Left lung (tissue), 4 donors: ENCODE measurements at regions not wholly inside any gene's neighbourhood (a gene's known extent, or its start where the extent isn't known, plus 50 kb on each side); places are given as distances from the start of the nearest gene placed in this dataset.
"Not testable (repeated sequence)": the region's sequence is repeated elsewhere in the genome, so short reads cannot be mapped to it uniquely, and the experiment has no call there.

Experiments used
- ATAC-seq: fragments of 200-7000 bp; cut with Tn5 transposase; one replicate; pipeline ENCODE4 v1.9.1; 2020; ENCODE audit warnings: moderate library complexity
- DNase-seq, 4 donors: peaks; one replicate each; pipeline ENCODE4 v3.0.0-alpha.2; 2013 to 2020
- H3K27ac ChIP-seq, 2 donors: fragments of 200-600 bp; sonication (generic) in 1 of 2; one replicate each; pipeline versions ENCODE4 v1.5.0 to v1.8.0; 2020 to 2021
- H3K27me3 ChIP-seq, 2 donors: fragments of 200-600 bp; sonication (generic) in 1 of 2; one replicate each; pipeline versions ENCODE4 v1.5.0 to v1.8.0; 2020 to 2021
- H3K36me3 ChIP-seq, 2 donors: fragments of 200-600 bp; sonication (generic) in 1 of 2; one replicate each; pipeline versions ENCODE4 v1.5.0 to v1.8.0; 2020 to 2021
- H3K4me1 ChIP-seq, 2 donors: fragments of 200-600 bp; one replicate each; pipeline ENCODE4 v1.8.0; 2021
- H3K4me3 ChIP-seq, 2 donors: fragments of 200-600 bp; sonication (generic) in 1 of 2; one replicate each; pipeline versions ENCODE4 v1.5.0 to v1.8.0; 2020 to 2021; ENCODE audit warnings: mild to moderate bottlenecking in 1 of 2
- H3K9me3 ChIP-seq, 2 donors: fragments of 200-600 bp; sonication (generic) in 1 of 2; one replicate each; pipeline versions ENCODE4 v1.5.0 to v1.8.0; 2020 to 2021
- intact Hi-C, 2 donors: fragments of 100-400 bp; cut with DNase I; formaldehyde crosslinking; loops; one replicate each; pipeline versions ENCODE4 v1.11.2 to v1.14.2; 2022
- TF ChIP-seq, protein P1 (sequence below), 2 donors: fragments of 200-600 bp; sonication (generic) in 1 of 2; IDR thresholded peaks; one replicate each; pipeline versions ENCODE4 v1.5.0 to v1.8.0; 2021; ENCODE audit warnings: antibody characterized with exemption in 2 of 2
- donor health status: DM: no; HTN: yes; CAD: no.
- donor health status: DM: no; HTN: no; CAD: no.

DNA sequence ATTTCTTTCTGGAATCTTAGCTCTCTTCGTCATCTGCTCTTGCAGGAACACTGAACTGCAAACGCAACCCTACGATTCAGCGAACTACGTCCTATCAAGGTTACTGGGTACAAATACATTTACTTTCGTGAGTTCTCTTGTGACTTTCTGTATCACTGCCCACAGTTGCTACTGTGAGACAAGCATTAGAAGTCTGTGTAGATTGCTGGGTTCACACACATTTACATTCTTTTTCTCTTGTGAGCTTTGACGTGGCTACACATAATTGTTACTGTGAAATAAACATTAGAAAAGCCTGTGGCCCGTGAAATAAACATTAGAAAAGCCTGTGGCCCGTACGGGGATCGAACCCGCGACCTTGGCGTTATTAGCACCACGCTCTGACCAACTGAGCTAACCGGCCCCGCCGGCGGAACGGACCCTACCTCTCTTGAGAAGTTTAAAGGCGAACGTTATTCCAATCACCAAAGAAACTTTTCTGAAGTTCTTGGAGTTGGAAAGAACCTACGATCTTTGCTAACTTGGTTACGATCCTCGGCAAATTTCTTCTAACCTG is 61.2 kb upstream of the ZNF322 start:
- H3K27me3 ChIP-seq, ATAC-seq, H3K4me1 ChIP-seq, H3K27ac ChIP-seq, H3K4me3 ChIP-seq, H3K9me3 ChIP-seq, DNase-seq, intact Hi-C loops, H3K36me3 ChIP-seq: not testable (repeated sequence)

DNA sequence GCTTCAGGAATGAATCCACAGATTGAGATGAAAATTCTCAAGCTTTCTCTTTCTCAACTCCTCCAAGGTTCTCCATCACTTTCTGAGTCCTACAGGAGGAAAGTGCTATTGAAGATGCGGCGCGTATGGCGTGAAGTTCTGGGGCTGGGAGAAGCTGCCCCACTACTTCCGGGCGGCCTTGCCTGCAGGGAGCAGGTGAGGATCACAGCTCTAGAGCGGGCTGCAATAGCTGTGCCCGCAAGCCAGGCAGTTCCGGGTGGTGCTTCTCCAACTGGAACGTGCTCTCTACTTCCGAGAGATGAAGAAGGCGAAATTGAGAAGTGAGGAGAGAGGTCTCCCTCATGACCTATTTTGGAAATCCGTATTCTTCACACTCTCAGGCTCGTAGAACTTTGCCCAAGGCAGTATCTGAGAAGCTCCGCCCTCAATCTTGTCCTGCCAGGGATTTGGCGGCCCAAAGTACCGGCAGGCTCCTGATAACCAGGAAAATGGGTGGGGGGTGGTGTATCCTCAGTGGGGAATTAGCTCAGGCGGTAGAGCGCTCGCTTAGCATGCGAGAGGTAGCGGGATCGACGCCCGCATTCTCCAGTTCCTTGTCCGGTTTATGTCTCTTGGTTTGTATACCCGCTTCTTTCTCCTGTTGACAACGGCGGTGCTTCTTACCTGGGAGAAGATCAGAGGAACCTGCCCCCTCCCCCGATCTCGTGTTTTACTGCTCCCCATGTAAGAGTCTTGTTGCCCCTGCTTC is 70.6 kb upstream of the ZNF322 start:
- H3K4me1 ChIP-seq, H3K27me3 ChIP-seq, H3K36me3 ChIP-seq, DNase-seq, intact Hi-C loops, H3K4me3 ChIP-seq, H3K9me3 ChIP-seq, ATAC-seq, H3K27ac ChIP-seq: not testable (repeated sequence)

DNA sequence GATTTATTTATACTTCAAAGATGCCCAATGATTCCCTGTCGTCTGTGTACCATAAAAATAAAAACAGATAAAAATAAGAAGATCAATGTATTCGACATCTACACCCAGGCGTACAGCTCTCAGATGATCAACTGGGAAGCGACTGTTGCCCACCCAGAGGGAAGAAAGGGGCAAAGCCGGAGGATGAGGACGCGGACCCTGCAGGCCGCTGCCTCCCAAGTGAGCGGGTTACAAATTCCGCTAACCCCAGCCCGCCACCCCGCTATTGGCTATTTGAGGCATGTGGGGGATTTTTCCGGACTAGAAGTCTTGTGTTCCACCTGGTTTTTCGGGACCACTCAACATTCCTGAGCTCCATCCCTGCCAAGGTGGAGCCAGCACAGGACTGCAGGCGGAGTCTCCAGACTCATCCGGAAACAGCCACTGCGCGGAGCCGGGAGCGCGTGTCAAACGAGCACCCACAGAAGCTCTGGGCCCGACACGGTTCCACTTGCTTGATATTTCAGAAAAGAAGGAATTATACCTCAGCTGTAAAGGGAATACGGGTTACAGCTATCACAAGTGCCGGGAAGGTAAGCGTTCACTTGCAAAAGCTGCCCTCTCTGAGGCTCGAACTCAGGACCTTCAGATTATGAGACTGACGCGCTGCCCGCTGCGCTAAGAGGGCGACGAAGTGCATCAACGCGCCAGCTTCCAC is 75.4 kb upstream of the ZNF322 start:
- DNase-seq, H3K4me1 ChIP-seq, H3K9me3 ChIP-seq, H3K27me3 ChIP-seq, H3K36me3 ChIP-seq, H3K27ac ChIP-seq, intact Hi-C loops, H3K4me3 ChIP-seq, ATAC-seq: not testable (repeated sequence)

DNA sequence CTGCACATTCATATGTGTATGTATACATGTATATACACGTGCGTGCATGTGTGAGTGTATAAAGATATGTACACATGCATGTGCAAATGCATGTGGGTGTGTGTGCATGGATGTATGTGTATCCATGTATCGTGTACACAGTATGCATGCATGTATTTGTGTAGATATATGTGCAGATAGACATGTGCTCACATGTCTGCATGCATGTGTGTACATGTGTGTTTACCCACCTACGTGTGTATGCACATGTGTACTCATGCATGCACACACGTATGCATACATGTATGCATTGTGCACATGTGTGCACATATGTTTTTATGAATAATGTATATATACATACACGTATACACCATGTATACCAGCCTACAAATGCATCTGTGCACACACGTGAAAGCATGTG is 80.3 kb upstream of the ZNF322 start:
- Histone ChIP-seq H3K4me1 (no peaks in the 10 kb centered on the region), H3K36me3 (no peaks in the 10 kb centered on the region), H3K27ac (no peak overlapping the region), H3K27me3 (peaks cover 16 to 33% of the 10 kb centered on the region in 2 donors), H3K9me3 (peaks cover 0 to 13% of the 10 kb centered on the region in 2 donors), H3K4me3 (no peak overlapping the region)
- intact Hi-C loops = no loop called here
- TF ChIP-seq, protein P1, sequence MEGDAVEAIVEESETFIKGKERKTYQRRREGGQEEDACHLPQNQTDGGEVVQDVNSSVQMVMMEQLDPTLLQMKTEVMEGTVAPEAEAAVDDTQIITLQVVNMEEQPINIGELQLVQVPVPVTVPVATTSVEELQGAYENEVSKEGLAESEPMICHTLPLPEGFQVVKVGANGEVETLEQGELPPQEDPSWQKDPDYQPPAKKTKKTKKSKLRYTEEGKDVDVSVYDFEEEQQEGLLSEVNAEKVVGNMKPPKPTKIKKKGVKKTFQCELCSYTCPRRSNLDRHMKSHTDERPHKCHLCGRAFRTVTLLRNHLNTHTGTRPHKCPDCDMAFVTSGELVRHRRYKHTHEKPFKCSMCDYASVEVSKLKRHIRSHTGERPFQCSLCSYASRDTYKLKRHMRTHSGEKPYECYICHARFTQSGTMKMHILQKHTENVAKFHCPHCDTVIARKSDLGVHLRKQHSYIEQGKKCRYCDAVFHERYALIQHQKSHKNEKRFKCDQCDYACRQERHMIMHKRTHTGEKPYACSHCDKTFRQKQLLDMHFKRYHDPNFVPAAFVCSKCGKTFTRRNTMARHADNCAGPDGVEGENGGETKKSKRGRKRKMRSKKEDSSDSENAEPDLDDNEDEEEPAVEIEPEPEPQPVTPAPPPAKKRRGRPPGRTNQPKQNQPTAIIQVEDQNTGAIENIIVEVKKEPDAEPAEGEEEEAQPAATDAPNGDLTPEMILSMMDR (IDR thresholded peaks at IDR 0.05) = no peak
- ATAC-seq (no peak), DNase-seq (no peak)

DNA sequence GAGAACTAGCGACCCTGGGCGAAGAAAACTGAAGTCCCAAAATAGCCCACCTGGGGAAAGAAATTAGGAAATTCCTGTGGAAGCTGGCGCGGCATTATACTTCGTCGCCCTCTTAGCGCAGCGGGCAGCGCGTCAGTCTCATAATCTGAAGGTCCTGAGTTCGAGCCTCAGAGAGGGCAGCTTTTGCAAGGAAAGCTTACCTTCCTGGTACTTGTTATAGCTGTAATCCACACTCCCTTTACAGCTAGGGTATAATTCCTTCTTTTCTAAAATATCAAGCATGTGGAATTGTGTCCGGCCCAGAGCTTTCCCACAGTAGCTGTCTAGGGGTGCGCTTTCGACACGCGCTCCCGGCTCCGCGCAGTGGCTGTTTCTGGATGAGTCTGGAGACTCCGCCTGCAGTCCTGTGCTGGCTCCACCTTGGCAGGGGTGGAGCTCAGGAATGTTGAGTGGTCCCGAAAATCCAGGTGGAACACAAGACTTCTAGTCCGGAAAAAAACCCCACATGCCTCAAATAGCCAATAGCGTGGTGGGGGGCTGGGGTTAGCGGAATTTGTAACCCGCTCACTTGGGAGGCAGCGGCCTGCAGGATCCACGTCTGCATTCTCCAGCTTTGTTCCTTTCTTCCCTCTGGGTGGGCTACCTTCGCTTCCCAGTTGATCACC is 83.7 kb upstream of the ZNF322 start:
- peaks cover 0 to 22% of the 10 kb centered on the region in 2 donors for H3K9me3 ChIP-seq
- DNase-seq (no peak), ATAC-seq (no peak)
- H3K36me3 ChIP-seq = no peaks in the 10 kb centered on the region
- H3K4me1 ChIP-seq = no peaks in the 10 kb centered on the region
- TF ChIP-seq, protein P1 (IDR thresholded peaks at IDR 0.05) = no peak
- peaks cover 39 to 58% of the 10 kb centered on the region in 2 donors for H3K27me3 ChIP-seq
- intact Hi-C loops = no loop called here
- H3K27ac ChIP-seq = no peak overlapping the region
- no peak overlapping the region for H3K4me3 ChIP-seq

DNA sequence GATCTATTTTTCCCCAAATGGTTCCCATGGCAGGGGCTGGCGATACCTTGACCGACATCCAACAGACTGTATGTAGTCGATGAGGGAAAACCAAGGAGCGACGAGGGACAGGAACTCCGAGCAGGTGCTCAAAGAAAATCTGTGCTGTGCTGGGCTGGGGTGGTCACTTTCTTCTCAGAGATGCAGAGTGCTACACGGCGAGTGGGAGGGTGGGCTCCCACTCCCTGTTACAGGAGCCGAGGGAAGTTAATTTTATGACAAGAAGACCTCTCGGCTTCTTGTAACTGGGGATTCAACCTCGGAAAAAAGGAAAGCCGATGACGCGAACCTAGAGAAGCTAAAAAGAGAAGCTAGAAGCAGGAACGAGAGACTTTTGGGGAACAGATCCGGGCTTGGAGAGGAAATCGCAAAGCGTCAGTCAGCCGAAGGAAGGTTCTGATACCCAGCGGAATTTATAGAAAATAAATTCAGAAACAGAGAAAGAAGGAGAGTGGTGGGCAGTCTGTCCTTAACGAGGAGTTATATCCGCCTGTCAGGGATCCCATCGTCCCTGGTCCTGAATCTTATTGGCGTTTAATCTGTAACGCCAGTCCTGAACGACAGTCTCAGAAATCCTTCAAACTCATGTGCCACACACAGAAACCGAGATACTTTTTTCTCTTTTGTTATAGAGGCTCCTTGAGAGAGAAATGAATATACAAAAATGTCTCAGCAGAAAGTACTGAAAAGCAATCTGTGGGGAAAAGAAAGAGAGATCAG is 84.6 kb upstream of the ZNF322 start:
- H3K9me3 ChIP-seq = peaks cover 0 to 22% of the 10 kb centered on the region in 2 donors
- DNase-seq (no peak), ATAC-seq (no peak)
- H3K27me3 ChIP-seq = peaks cover 39 to 66% of the 10 kb centered on the region in 2 donors
- TF ChIP-seq, protein P1 (IDR thresholded peaks at IDR 0.05) = no peak
- no peak overlapping the region for H3K4me3 ChIP-seq
- no peaks in the 10 kb centered on the region for H3K4me1 ChIP-seq
- no peak overlapping the region for H3K27ac ChIP-seq
- H3K36me3 ChIP-seq = no peaks in the 10 kb centered on the region
- intact Hi-C loops = no loop called here

DNA sequence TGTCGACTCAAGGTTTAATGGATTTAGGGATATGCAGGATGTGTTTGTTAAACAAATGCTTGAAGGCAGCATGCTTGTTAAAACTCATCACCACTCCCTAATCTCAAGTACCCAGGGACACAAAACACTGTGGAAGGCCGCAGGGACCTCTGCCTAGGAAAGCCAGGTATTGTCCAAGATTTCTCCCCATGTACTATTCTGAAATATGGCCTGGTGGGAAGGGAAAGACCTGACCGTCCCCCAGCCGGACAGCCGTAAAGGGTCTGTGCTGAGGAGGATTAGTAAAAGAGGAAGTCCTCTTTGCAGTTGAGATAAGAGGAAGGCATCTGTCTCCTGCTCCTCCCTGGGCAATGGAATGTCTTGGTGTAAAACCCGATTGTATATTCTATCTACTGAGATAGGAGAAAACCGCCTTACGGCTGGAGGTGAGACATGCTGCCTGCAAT is 85.3 kb upstream of the ZNF322 start:
- ATAC-seq, H3K27ac ChIP-seq, H3K36me3 ChIP-seq, H3K4me3 ChIP-seq, intact Hi-C loops, DNase-seq, H3K4me1 ChIP-seq: not testable (repeated sequence)
- peaks cover 0 to 18% of the 10 kb centered on the region in 2 donors for H3K9me3 ChIP-seq
- H3K27me3 ChIP-seq = peaks cover 39 to 73% of the 10 kb centered on the region in 2 donors

DNA sequence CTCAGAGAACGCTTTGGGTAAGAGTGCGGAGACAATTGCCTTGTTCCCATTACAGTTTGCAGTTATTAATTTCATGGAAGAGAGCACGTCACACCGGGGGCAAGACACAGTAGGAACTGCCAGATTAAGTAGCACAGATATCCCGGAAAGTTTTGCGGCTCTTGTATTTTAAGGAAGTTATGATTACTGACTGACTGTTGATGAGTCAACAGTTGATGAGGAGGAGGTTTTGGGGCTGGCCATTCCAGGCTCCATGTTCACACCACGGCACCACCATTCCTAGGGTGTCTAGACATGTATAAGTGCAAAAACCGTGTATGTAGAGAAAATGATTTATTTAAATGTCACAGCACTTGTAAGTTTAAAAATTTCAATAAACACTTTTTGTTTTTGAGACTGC is 86.4 kb upstream of the ZNF322 start:
- H3K27me3 ChIP-seq = peaks cover 39 to 84% of the 10 kb centered on the region in 2 donors
- DNase-seq, H3K4me1 ChIP-seq, H3K36me3 ChIP-seq, intact Hi-C loops, H3K4me3 ChIP-seq, H3K27ac ChIP-seq, ATAC-seq: not testable (repeated sequence)
- peaks cover 0 to 11% of the 10 kb centered on the region in 2 donors for H3K9me3 ChIP-seq

DNA sequence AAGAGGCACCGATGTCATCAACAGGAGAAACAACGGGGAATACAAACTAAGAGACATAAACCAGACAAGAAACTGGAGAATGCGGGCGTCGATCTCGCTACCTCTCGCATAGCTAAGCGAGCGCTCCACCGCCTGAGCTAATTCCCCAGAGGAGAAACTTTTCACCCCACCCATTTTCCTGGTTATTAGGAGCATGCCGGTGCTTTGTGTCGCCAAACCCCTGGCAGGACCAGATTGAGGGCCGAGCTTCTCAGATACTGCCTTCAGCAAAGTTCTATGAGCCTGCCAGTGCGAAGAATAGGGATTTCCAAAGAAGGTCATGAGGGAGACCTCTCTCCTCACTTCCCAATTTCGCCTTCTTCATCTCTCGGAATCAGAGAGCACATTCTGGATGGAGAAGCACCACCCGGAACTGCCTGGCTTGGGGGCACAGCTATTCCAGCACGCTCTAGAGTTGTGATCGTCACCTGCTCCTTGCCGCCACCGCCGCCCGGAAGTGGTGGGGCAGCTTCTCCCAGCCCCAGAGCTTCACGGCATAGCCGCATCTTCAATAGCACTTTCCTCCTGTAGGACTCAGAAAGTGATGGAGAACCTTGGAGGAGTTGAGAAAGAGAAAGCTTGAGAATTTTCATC is 89.7 kb upstream of the ZNF322 start:
- Histone ChIP-seq H3K27me3 (peaks cover 32 to 78% of the 10 kb centered on the region in 2 donors), H3K9me3 (peaks cover 0 to 11% of the 10 kb centered on the region in 2 donors)
- DNase-seq, H3K27ac ChIP-seq, H3K36me3 ChIP-seq, intact Hi-C loops, ATAC-seq, H3K4me3 ChIP-seq, H3K4me1 ChIP-seq: not testable (repeated sequence)
